Endodermal cell (in vitro differentiated cells): ENCODE measurements at regions not wholly inside any gene's neighbourhood (a gene's known extent, or its start where the extent isn't known, plus 50 kb on each side); places are given as distances from the start of the nearest gene placed in this dataset.
A peak's percentile ranks its signal among the peaks of the same experiment; 100 is the strongest.

ENCODE experiments used
- DNase-seq: peaks from one replicate; pipeline ENCODE4 v3.0.0-alpha.2; 2017
- H3K27ac ChIP-seq: 2 replicates; pipeline ENCODE4 v1.5.1; 2013; ENCODE audit warnings: mild to moderate bottlenecking, low read depth, low read length, moderate library complexity
- H3K27me3 ChIP-seq: 2 replicates; pipeline ENCODE4 v1.6.1; 2013; ENCODE audit warnings: mild to moderate bottlenecking, low read length, moderate library complexity; ENCODE audit not compliant: insufficient read depth, control insufficient read depth, poor library complexity, severe bottlenecking
- H3K36me3 ChIP-seq: 2 replicates; pipeline ENCODE4 v1.7.0; 2013; ENCODE audit warnings: mild to moderate bottlenecking, low read length, moderate library complexity; ENCODE audit not compliant: control insufficient read depth, insufficient read depth
- H3K4me1 ChIP-seq: one replicate; pipeline ENCODE4 v1.7.0; 2013; ENCODE audit warnings: low read length; ENCODE audit not compliant: control insufficient read depth, insufficient read depth
- H3K4me3 ChIP-seq: 2 replicates; pipeline ENCODE4 v1.5.1; 2013; ENCODE audit warnings: mild to moderate bottlenecking, low read length, moderate library complexity
- H3K9ac ChIP-seq: 2 replicates; pipeline ENCODE4 v1.6.1; 2013; ENCODE audit warnings: mild to moderate bottlenecking, low read length, moderate library complexity; ENCODE audit not compliant: poor library complexity, severe bottlenecking; ENCODE audit errors: extremely low read depth
- H3K9me3 ChIP-seq: 2 replicates; pipeline ENCODE4 v1.6.1; 2013; ENCODE audit warnings: mild to moderate bottlenecking, low read length, moderate library complexity; ENCODE audit not compliant: control insufficient read depth
- H3K27ac Mint-ChIP-seq: 2 replicates; pipeline ENCODE4 v1.8.0; 2020; ENCODE audit warnings: mixed read lengths
- H3K27me3 Mint-ChIP-seq: 2 replicates; pipeline ENCODE4 v1.8.0; 2021; ENCODE audit warnings: mild to moderate bottlenecking, mixed read lengths; ENCODE audit not compliant: insufficient read depth
- H3K36me3 Mint-ChIP-seq: 2 replicates; pipeline ENCODE4 v1.8.0; 2020; ENCODE audit warnings: low read depth, mixed read lengths
- H3K4me1 Mint-ChIP-seq: 2 replicates; pipeline ENCODE4 v1.8.0; 2020; ENCODE audit warnings: mixed read lengths
- H3K4me3 Mint-ChIP-seq: 2 replicates; pipeline ENCODE4 v1.8.0; 2020; ENCODE audit warnings: mild to moderate bottlenecking, moderate library complexity, mixed read lengths
- H3K9me3 Mint-ChIP-seq: 2 replicates; pipeline ENCODE4 v1.8.0; 2020; ENCODE audit warnings: mild to moderate bottlenecking, mixed read lengths
- CTCF ChIP-seq: fragments of 200-600 bp; sonication (generic); conservative IDR thresholded peaks from 2 replicates; pipeline ENCODE4 v1.5.0; 2021; ENCODE audit warnings: antibody characterized with exemption, mild to moderate bottlenecking
- WGBS, 2 experiments: methylation state at CpG; one replicate each; pipeline versions ENCODE4 v1.1.5 to v1.1.7; 2013; ENCODE audit warnings: missing lambda C conversion rate in 2 of 2, mixed read lengths in 1 of 2; ENCODE audit not compliant: insufficient coverage in 1 of 2, insufficient read length in 1 of 2; 5-methylcytosine and 5-hydroxymethylcytosine counted together

GRCh38 chr12:91913124-91913523 is 232.5 kb downstream of the BTG1 start:
- H3K4me1 Mint-ChIP-seq: peaks cover 19% of the 10 kb centered on the region
- no peak overlapping the region for H3K27ac Mint-ChIP-seq
- Histone ChIP-seq H3K36me3 (no peaks in the 10 kb centered on the region), H3K27me3 (no peaks in the 10 kb centered on the region), H3K4me3 (no peak overlapping the region), H3K9me3 (no peaks in the 10 kb centered on the region), H3K4me1 (peaks cover 8% of the 10 kb centered on the region), H3K9ac (no peak overlapping the region), H3K27ac (no peak overlapping the region)
- no peak for DNase-seq
- TF ChIP-seq CTCF: no peak
- H3K36me3 Mint-ChIP-seq: no peaks in the 10 kb centered on the region
- H3K4me3 Mint-ChIP-seq: no peak overlapping the region
- H3K9me3 Mint-ChIP-seq: no peaks in the 10 kb centered on the region
- no peaks in the 10 kb centered on the region for H3K27me3 Mint-ChIP-seq

GRCh38 chr12:91912178-91912577 is 233.5 kb downstream of the BTG1 start:
- Mint-ChIP-seq H3K4me1 (peaks cover 19% of the 10 kb centered on the region), H3K36me3 (no peaks in the 10 kb centered on the region), H3K27ac (no peak overlapping the region), H3K9me3 (no peaks in the 10 kb centered on the region), H3K4me3 (no peak overlapping the region), H3K27me3 (no peaks in the 10 kb centered on the region)
- H3K9me3 ChIP-seq: no peaks in the 10 kb centered on the region
- no peak for TF ChIP-seq CTCF
- H3K27ac ChIP-seq: no peak overlapping the region
- H3K9ac ChIP-seq: no peak overlapping the region
- H3K4me1 ChIP-seq: peaks cover 8% of the 10 kb centered on the region
- no peak for DNase-seq
- no peaks in the 10 kb centered on the region for H3K27me3 ChIP-seq
- no CpG with 5 or more reads among the region's 1 CpG for WGBS, 2 experiments
- H3K4me3 ChIP-seq: peak overlapping the region; percentile 63
- no peaks in the 10 kb centered on the region for H3K36me3 ChIP-seq

- no peak for DNase-seq
- H3K4me3 Mint-ChIP-seq: no peak overlapping the region
- H3K4me1 ChIP-seq: peaks cover 8% of the 10 kb centered on the region
- H3K27me3 ChIP-seq: no peaks in the 10 kb centered on the region
- no peaks in the 10 kb centered on the region for H3K9me3 ChIP-seq
- H3K4me3 ChIP-seq: peak overlapping the region; percentile 63
- H3K36me3 ChIP-seq: no peaks in the 10 kb centered on the region
- H3K27ac Mint-ChIP-seq: no peak overlapping the region
- TF ChIP-seq CTCF: no peak
- 52% methylated on average over 1 of the region's 1 CpG; no CpG with 5 or more reads in 1 of the 2 experiments for WGBS, 2 experiments
- H3K27me3 Mint-ChIP-seq: no peaks in the 10 kb centered on the region
- no peak overlapping the region for H3K9ac ChIP-seq
- H3K36me3 Mint-ChIP-seq: no peaks in the 10 kb centered on the region
- no peaks in the 10 kb centered on the region for H3K9me3 Mint-ChIP-seq
- H3K4me1 Mint-ChIP-seq: peaks cover 19% of the 10 kb centered on the region
- H3K27ac ChIP-seq: no peak overlapping the region
Observed at GRCh38 chr12:91910871-91911388, 234.7 kb downstream of the BTG1 start.
